HEK293 (cell line): ENCODE measurements at regions not wholly inside any gene's neighbourhood (a gene's known extent, or its start where the extent isn't known, plus 50 kb on each side); places are given as distances from the start of the nearest gene placed in this dataset.

ENCODE experiments used
- CTCF ChIA-PET: fragments of 350-600 bp; formaldehyde crosslinking; extraction: SDS; loops from one replicate; lab custom pipeline; 2021; ENCODE audit warnings: antibody characterized with exemption; lab: Yijun Ruan, JAX
- POLR2A ChIA-PET: fragments of 300-600 bp; formaldehyde crosslinking; extraction: SDS; loops from one replicate; lab custom pipeline; 2020; ENCODE audit warnings: antibody characterized with exemption, inconsistent platforms; lab: Yijun Ruan, JAX
- H3K27ac ChIP-seq: fragments of 200-500 bp; sonication (Bioruptor generic); 2 replicates; pipeline ENCODE4 v1.5.1; 2014; ENCODE audit warnings: low read depth, low read length, control low read depth, inconsistent platforms; ENCODE audit errors: extremely low read depth
- H3K36me3 ChIP-seq, 2 experiments: fragments of 200-500 bp in 1 of 2; sonication (Bioruptor generic) in 1 of 2; 1 replicate in 1 of 2; 2 replicates in 1 of 2; pipeline ENCODE4 v1.5.1; 2014 to 2017; ENCODE audit warnings: inconsistent platforms in 2 of 2, low read length in 2 of 2; ENCODE audit not compliant: control insufficient read depth in 2 of 2, insufficient read depth in 1 of 2
- H3K4me1 ChIP-seq: fragments of 200-500 bp; sonication (Bioruptor generic); 2 replicates; pipeline ENCODE4 v1.5.1; 2014; ENCODE audit warnings: mild to moderate bottlenecking, low read length, inconsistent platforms; ENCODE audit not compliant: control insufficient read depth, insufficient read depth
- H3K4me3 ChIP-seq: 2 replicates; pipeline ENCODE4 v1.5.1; 2011; ENCODE audit warnings: low read depth, mild to moderate bottlenecking, control low read depth, low read length, moderate library complexity
- H3K9me3 ChIP-seq: fragments of 200-500 bp; sonication (Bioruptor generic); 2 replicates; pipeline ENCODE4 v1.5.1; 2014; ENCODE audit warnings: low read depth, low read length, inconsistent platforms; ENCODE audit not compliant: control insufficient read depth, insufficient read depth
- GLI2 ChIP-seq: fragments of 450-650 bp; formaldehyde crosslinking; IDR thresholded peaks from 2 replicates; pipeline ENCODE4; 2017; ENCODE audit warnings: missing biosample characterization, missing genetic modification characterization, low read depth, borderline replicate concordance
- HIC1 ChIP-seq: fragments of 450-650 bp; formaldehyde crosslinking; IDR thresholded peaks from 2 replicates; pipeline ENCODE4 v1.5.1; 2016; ENCODE audit warnings: missing biosample characterization, missing genetic modification characterization
- PRDM4 ChIP-seq: fragments of 450-650 bp; formaldehyde crosslinking; IDR thresholded peaks from 2 replicates; pipeline ENCODE4 v1.5.1; 2017; ENCODE audit warnings: missing biosample characterization, missing genetic modification characterization
- ZBTB10 ChIP-seq: fragments of 450-650 bp; formaldehyde crosslinking; IDR thresholded peaks from 2 replicates; pipeline ENCODE4 v1.5.1; 2016; ENCODE audit warnings: missing biosample characterization, missing genetic modification characterization
- ZBTB17 ChIP-seq: fragments of 450-650 bp; formaldehyde crosslinking; IDR thresholded peaks from 2 replicates; pipeline ENCODE4 v1.5.1; 2016; ENCODE audit warnings: missing biosample characterization, missing genetic modification characterization
- ZFP3 ChIP-seq: fragments of 450-650 bp; formaldehyde crosslinking; IDR thresholded peaks from 2 replicates; pipeline ENCODE4 v1.5.1; 2016; ENCODE audit warnings: low read depth, missing biosample characterization, missing genetic modification characterization
- ZFP41 ChIP-seq: fragments of 450-650 bp; formaldehyde crosslinking; IDR thresholded peaks from 2 replicates; pipeline ENCODE4 v1.5.1; 2016; ENCODE audit warnings: missing biosample characterization, missing genetic modification characterization, borderline replicate concordance
- ZNF10 ChIP-seq: fragments of 450-650 bp; formaldehyde crosslinking; IDR thresholded peaks from 2 replicates; pipeline ENCODE4 v1.5.1; 2017; ENCODE audit warnings: missing biosample characterization, missing genetic modification characterization
- ZNF138 ChIP-seq: fragments of 450-650 bp; formaldehyde crosslinking; IDR thresholded peaks from 2 replicates; pipeline ENCODE4 v1.5.1; 2016; ENCODE audit warnings: missing biosample characterization, missing genetic modification characterization, borderline replicate concordance
- ZNF239 ChIP-seq: fragments of 450-650 bp; formaldehyde crosslinking; IDR thresholded peaks from 2 replicates; pipeline ENCODE4 v1.5.1; 2016; ENCODE audit warnings: missing biosample characterization, missing genetic modification characterization
- ZNF311 ChIP-seq: fragments of 450-650 bp; formaldehyde crosslinking; IDR thresholded peaks from 2 replicates; pipeline ENCODE4 v1.5.1; 2017; ENCODE audit warnings: missing biosample characterization, missing genetic modification characterization, borderline replicate concordance
- ZNF335 ChIP-seq: fragments of 450-650 bp; formaldehyde crosslinking; conservative IDR thresholded peaks from 2 replicates; pipeline ENCODE4 v1.5.1; 2016; ENCODE audit warnings: missing biosample characterization, missing genetic modification characterization
- ZNF341 ChIP-seq: fragments of 450-650 bp; formaldehyde crosslinking; IDR thresholded peaks from 2 replicates; pipeline ENCODE4; 2016; ENCODE audit warnings: low read depth, missing biosample characterization, missing genetic modification characterization
- ZNF391 ChIP-seq: fragments of 450-650 bp; formaldehyde crosslinking; IDR thresholded peaks from 2 replicates; pipeline ENCODE4 v1.5.1; 2016; ENCODE audit warnings: low read depth, missing biosample characterization, missing genetic modification characterization, borderline replicate concordance
- ZNF398 ChIP-seq: fragments of 450-650 bp; formaldehyde crosslinking; IDR thresholded peaks from 2 replicates; pipeline ENCODE4 v1.5.1; 2017; ENCODE audit warnings: missing biosample characterization, missing genetic modification characterization
- ZNF416 ChIP-seq: fragments of 450-650 bp; formaldehyde crosslinking; IDR thresholded peaks from 2 replicates; pipeline ENCODE4 v1.5.1; 2016; ENCODE audit warnings: missing biosample characterization, missing genetic modification characterization
- ZNF48 ChIP-seq: fragments of 450-650 bp; formaldehyde crosslinking; IDR thresholded peaks from 2 replicates; pipeline ENCODE4 v1.5.1; 2016; ENCODE audit warnings: missing biosample characterization, missing genetic modification characterization
- ZNF501 ChIP-seq: fragments of 450-650 bp; formaldehyde crosslinking; IDR thresholded peaks from 2 replicates; pipeline ENCODE4 v1.5.1; 2016; ENCODE audit warnings: missing biosample characterization, missing genetic modification characterization
- ZNF558 ChIP-seq: fragments of 450-650 bp; formaldehyde crosslinking; IDR thresholded peaks from 2 replicates; pipeline ENCODE4 v1.5.1; 2016; ENCODE audit warnings: missing biosample characterization, missing genetic modification characterization
- ZNF596 ChIP-seq: fragments of 450-650 bp; IDR thresholded peaks from 2 replicates; pipeline ENCODE4 v1.5.0; 2018; ENCODE audit warnings: missing biosample characterization, mild to moderate bottlenecking, missing genetic modification characterization, moderate library complexity
- ZNF654 ChIP-seq: fragments of 450-650 bp; formaldehyde crosslinking; IDR thresholded peaks from 2 replicates; pipeline ENCODE4 v1.5.1; 2016; ENCODE audit warnings: low read depth, missing biosample characterization, missing genetic modification characterization
- TF ChIP-seq, protein P1 (sequence below): fragments of 450-650 bp; formaldehyde crosslinking; IDR thresholded peaks from 2 replicates; pipeline ENCODE4 v1.5.1; 2016; ENCODE audit warnings: missing biosample characterization, missing genetic modification characterization

DNA sequence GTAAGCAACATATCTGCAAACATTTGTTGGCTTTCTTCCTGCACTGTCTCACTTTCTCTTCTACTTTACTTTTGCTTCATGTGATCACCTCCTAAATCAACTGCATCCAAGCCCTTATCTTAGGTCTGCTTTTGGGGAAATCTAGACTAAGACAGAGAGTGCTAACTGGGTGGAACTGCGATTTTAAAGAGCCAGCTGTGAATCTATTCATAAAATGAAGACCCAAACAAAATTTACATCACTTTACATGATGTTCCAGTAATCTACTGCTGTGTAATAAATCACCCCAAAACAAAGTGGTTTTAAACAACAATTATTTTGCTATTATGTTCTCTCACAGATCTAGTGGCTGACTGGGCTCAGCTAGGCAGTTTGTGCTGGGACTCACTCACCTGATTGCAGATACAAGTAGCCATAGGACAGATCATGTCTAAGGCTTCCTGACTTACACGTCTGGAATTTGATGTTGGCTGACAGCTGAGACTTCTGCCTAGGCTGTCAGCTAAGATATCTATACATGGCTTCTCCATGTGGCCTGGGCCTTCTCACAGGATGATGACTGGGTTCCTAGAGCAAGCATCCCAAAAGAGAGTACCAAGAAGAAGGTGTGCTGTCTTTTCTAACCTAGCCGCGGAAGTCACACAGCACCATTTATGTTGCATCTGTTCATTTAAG lies 145.1 kb upstream of the TBCA start (continued):
- no peak for TF ChIP-seq HIC1 (tag by site-specific recombination)
- TF ChIP-seq, all 188 proteins: peak for 0

DNA sequence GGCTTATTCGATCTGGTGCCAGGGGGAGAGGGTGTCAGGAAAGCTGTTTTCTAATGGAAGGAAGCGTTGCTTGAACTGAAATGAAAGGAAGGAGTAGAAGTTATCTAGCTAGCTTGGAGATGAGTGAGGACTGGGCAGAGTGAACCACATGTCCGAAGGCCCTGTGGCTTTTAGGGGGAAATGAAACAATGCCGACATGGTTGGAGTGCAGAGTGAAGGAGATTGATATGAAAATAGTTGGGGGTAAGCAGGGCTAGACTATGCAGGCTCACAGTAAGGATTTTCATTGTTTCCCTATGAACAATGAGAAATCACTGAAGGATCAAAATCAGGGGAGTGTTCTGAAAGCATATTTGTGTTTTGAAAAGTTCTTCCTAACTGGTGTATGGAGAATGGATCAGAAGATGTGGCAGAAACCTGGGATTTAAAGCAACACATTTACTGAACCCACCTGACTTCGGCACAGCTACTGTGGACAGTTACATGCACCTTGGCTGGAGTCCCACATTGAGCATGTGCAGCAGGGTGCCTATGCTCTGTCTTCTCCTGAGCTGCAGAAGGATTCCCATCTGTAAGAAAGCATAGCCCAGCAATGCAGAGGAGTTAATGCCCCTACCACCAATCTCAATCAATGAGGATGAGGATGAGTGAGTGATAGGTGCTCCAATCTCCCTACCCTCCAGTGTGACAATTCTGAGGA lies 144.4 kb upstream of the TBCA start:
- ChIA-PET CTCF (interaction anchor here (0.6 kb wide), 1 partner anchor 229 kb away, joined by 3 read pairs; no protein-coding TSS in a partner anchor), POLR2A (no interaction called here)
- Histone ChIP-seq H3K9me3 (no peaks in the 10 kb centered on the region), H3K27ac (no peak overlapping the region), H3K4me3 (no peak overlapping the region), H3K4me1 (no peaks in the 10 kb centered on the region), H3K36me3 (no peaks in the 10 kb centered on the region)
- TF ChIP-seq ZNF596 (tag by site-specific recombination) (no peak), GLI2 (tag by site-specific recombination) (no peak), ZNF138 (tag by site-specific recombination) (no peak), ZNF654 (tag by site-specific recombination) (no peak), ZNF558 (tag by site-specific recombination) (no peak), ZNF10 (tag by site-specific recombination) (no peak), ZNF398 (no peak), ZNF416 (tag by site-specific recombination) (no peak), ZFP3 (tag by site-specific recombination) (no peak), ZNF311 (tag by site-specific recombination) (no peak), ZNF239 (no peak), ZBTB17 (tag by site-specific recombination) (no peak), ZNF501 (tag by site-specific recombination) (no peak), PRDM4 (tag by site-specific recombination) (no peak)

DNA sequence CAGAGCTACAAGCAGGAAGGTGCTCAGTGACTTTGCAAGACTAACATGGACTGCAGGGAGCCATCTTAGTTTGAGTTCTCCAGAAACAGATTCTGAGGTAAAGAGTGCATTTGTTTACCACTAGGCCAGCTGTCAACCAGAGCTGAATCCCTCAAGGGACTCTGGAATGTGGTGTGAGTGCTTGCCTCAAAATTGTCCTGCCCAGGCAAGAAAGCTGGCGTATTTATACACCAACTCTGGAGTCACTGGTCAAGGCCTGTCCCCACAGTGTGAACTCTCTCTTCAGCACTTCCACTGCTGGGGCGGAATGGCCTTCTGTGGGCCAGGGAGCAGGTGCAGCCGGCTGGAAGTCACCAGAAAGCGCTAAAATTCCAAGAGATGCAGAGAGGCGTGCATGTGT lies 139.2 kb upstream of the TBCA start:
- no peaks in the 10 kb centered on the region for H3K36me3 ChIP-seq
- ChIA-PET CTCF (no interaction called here), POLR2A (no interaction called here)
- no peak overlapping the region for H3K27ac ChIP-seq
- H3K4me3 ChIP-seq: no peak overlapping the region
- H3K9me3 ChIP-seq: no peaks in the 10 kb centered on the region; the same call in 1 of the 2 replicates
- no peaks in the 10 kb centered on the region for H3K4me1 ChIP-seq
- TF ChIP-seq, protein P1, sequence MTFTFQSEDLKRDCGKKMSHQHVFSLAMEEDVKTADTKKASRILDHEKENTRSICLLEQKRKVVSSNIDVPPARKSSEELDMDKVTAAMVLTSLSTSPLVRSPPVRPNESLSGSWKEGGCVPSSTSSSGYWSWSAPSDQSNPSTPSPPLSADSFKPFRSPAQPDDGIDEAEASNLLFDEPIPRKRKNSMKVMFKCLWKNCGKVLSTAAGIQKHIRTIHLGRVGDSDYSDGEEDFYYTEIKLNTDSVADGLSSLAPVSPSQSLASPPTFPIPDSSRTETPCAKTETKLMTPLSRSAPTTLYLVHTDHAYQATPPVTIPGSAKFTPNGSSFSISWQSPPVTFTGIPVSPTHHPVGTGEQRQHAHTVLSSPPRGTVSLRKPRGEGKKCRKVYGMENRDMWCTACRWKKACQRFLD: no peak
- TF ChIP-seq ZNF416 (tag by site-specific recombination): no peak
- no peak for TF ChIP-seq ZNF391 (tag by site-specific recombination)
- TF ChIP-seq ZFP41 (tag by site-specific recombination): no peak
- no peak for TF ChIP-seq ZNF341
- no peak for TF ChIP-seq ZNF48
- TF ChIP-seq ZNF335 (tag by site-specific recombination): no peak
- no peak for TF ChIP-seq ZBTB10 (tag by site-specific recombination)
